ENCODE measurements at regions not wholly inside any gene's neighbourhood (a gene's known extent, or its start where the extent isn't known, plus 50 kb on each side); places are given as distances from the start of the nearest gene placed in this dataset.

- Mint-ChIP-seq H3K36me3 (ENCODE audit: insufficient read depth) (no peaks in the 10 kb centered on the region), H3K4me3 (ENCODE audit: low read depth) (no peak overlapping the region), H3K27me3 (peaks cover 32% of the 10 kb centered on the region), H3K27ac (no peak overlapping the region), H3K9me3 (ENCODE audit: low read depth) (no peaks in the 10 kb centered on the region), H3K4me1 (ENCODE audit: low read depth) (no peaks in the 10 kb centered on the region)
- TF ChIP-seq CTCF (IDR thresholded peaks at IDR 0.05; ENCODE audit: unreplicated experiment), result no peak
- no peak for DNase-seq (ENCODE audit: low spot score, unreplicated experiment)
These were observed 51.2 kb upstream of the PCBD1 start for GRCh38 chr10:70939441-70940003.

GRCh38 chr10:70940834-70941568, 52.6 kb upstream of the PCBD1 start:
- H3K4me1 Mint-ChIP-seq (ENCODE audit: low read depth), result no peaks in the 10 kb centered on the region
- no peaks in the 10 kb centered on the region for H3K9me3 Mint-ChIP-seq (ENCODE audit: low read depth)
- peaks cover 32% of the 10 kb centered on the region for H3K27me3 Mint-ChIP-seq
- DNase-seq (ENCODE audit: low spot score, unreplicated experiment), result no peak
- H3K36me3 Mint-ChIP-seq (ENCODE audit: insufficient read depth), result no peaks in the 10 kb centered on the region
- H3K27ac Mint-ChIP-seq, result no peak overlapping the region
- TF ChIP-seq CTCF (IDR thresholded peaks at IDR 0.05; ENCODE audit: unreplicated experiment), result no peak
- H3K4me3 Mint-ChIP-seq (ENCODE audit: low read depth), result no peak overlapping the region

- Mint-ChIP-seq H3K4me3 (ENCODE audit: low read depth) (no peak overlapping the region), H3K36me3 (ENCODE audit: insufficient read depth) (no peaks in the 10 kb centered on the region), H3K27me3 (peaks cover 29% of the 10 kb centered on the region), H3K9me3 (ENCODE audit: low read depth) (no peaks in the 10 kb centered on the region), H3K4me1 (ENCODE audit: low read depth) (no peaks in the 10 kb centered on the region), H3K27ac (no peak overlapping the region)
- no peak for TF ChIP-seq CTCF (IDR thresholded peaks at IDR 0.05; ENCODE audit: unreplicated experiment)
- no peak for DNase-seq (ENCODE audit: low spot score, unreplicated experiment)
These were observed 53.8 kb upstream of the PCBD1 start for GRCh38 chr10:70942125-70942524.

GRCh38 chr10:70942725-70943124, 54.4 kb upstream of the PCBD1 start:
- Mint-ChIP-seq H3K27ac (no peak overlapping the region), H3K9me3 (ENCODE audit: low read depth) (no peaks in the 10 kb centered on the region), H3K27me3 (peaks cover 27% of the 10 kb centered on the region), H3K4me3 (ENCODE audit: low read depth) (no peak overlapping the region), H3K36me3 (ENCODE audit: insufficient read depth) (no peaks in the 10 kb centered on the region), H3K4me1 (ENCODE audit: low read depth) (no peaks in the 10 kb centered on the region)
- TF ChIP-seq CTCF (IDR thresholded peaks at IDR 0.05; ENCODE audit: unreplicated experiment), result no peak
- DNase-seq (ENCODE audit: low spot score, unreplicated experiment), result no peak

DNA sequence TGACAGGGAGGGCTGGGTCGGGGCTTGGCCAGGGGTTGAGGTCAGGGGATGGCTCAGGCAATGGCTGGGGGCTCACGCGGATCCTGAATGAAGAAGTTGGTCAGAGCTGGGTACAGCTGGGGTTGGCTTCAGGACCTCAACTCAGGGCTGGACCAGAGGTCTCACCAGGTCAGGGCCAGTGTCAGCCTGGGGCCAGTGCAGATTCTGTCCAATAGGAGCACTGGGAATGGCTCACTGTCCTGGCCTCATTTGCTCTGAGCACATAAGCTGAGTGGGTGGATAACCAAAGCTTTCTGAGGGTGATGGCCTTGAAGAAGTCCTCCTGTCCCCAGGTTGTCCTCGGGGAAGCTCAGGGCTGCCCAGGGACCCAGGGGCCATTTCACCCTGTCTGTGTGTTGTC, 54.9 kb upstream of the PCBD1 start:
- Mint-ChIP-seq H3K4me1 (ENCODE audit: low read depth) (no peaks in the 10 kb centered on the region), H3K9me3 (ENCODE audit: low read depth) (no peaks in the 10 kb centered on the region), H3K27ac (no peak overlapping the region), H3K4me3 (ENCODE audit: low read depth) (no peak overlapping the region), H3K27me3 (peaks cover 27% of the 10 kb centered on the region), H3K36me3 (ENCODE audit: insufficient read depth) (no peaks in the 10 kb centered on the region)
- no peak for DNase-seq (ENCODE audit: low spot score, unreplicated experiment)
- no peak for TF ChIP-seq CTCF (IDR thresholded peaks at IDR 0.05; ENCODE audit: unreplicated experiment)
